ENCODE measurements at regions not wholly inside any gene's neighbourhood (a gene's known extent, or its start where the extent isn't known, plus 50 kb on each side); places are given as distances from the start of the nearest gene placed in this dataset.

DNA sequence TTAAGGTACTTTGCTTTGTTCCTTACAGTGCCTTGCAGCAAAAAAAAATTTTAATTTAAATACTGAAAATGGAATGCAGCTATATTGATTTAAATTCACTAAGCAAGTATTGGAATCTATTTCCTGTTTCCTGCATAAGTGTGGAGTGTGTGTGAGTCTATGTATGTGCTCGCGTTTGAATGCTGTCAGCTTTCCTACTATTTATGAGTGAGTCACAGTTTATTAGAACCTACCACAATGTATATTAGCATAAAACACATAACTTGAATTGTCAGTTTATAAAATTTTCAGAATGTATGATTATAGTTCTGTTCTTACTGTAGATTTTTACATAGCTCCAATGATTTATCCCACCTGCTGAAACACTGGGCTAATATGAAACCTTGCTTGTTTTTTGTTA, 302.1 kb downstream of the NR2F1-AS1 start:
- Histone ChIP-seq H3K36me3 (ENCODE audit: control insufficient read depth in 2 of 2, extremely low read depth in 1 of 2, insufficient read depth in 2 of 2, low read length in 2 of 2) (no peaks in the 10 kb centered on the region), H2AFZ (ENCODE audit: low read depth, low read length) (peak overlapping the region; percentile 22), H3K9ac (replicated peaks; ENCODE audit: extremely low read depth, insufficient read depth, low read length) (no peak overlapping the region), H3K4me2 (ENCODE audit: insufficient read depth, low read length) (peak overlapping the region; percentile 28), H3K4me3 (replicated peaks in 1 of 3; ENCODE audit: insufficient read depth in 1 of 3, low read depth in 1 of 3, low read length in 3 of 3) (no peak overlapping the region), H3K9me1 (replicated peaks; ENCODE audit: control insufficient read depth, extremely low read depth, insufficient read depth, low read length) (no peaks in the 10 kb centered on the region), H3K79me2 (ENCODE audit: control insufficient read depth, insufficient read depth, low read length) (no peaks in the 10 kb centered on the region), H3K9me3 (replicated peaks; ENCODE audit: control insufficient read depth, insufficient read depth, low read length) (no peaks in the 10 kb centered on the region), H3K27ac (ENCODE audit: insufficient read depth, low read depth, low read length) (peak overlapping the region; percentile 23), H3K4me1 (ENCODE audit: control insufficient read depth, extremely low read depth, insufficient read depth, low read length) (peaks cover 30% of the 10 kb centered on the region), H3K27me3 (ENCODE audit: control insufficient read depth in 2 of 2, insufficient read depth in 2 of 2, low read length in 2 of 2) (no peaks in the 10 kb centered on the region), H4K20me1 (replicated peaks; ENCODE audit: control insufficient read depth, extremely low read depth, insufficient read depth, low read length) (no peaks in the 10 kb centered on the region)
- DNase-seq (ENCODE audit: low read depth, low spot score): peak; percentile 73
- intact Hi-C loops (cut with micrococcal nuclease): no loop called here
- peak; percentile 77 for FAIRE-seq
- TF ChIP-seq POLR2AphosphoS5 (IDR thresholded peaks at IDR 0.05; ENCODE audit: insufficient read depth, low read depth, low read length): no peak
- no peak for TF ChIP-seq GATA2 (IDR thresholded peaks at IDR 0.05; ENCODE audit: insufficient read depth, insufficient read length, low read depth, low read length)
- TF ChIP-seq JUN (IDR thresholded peaks at IDR 0.05; ENCODE audit: borderline replicate concordance, insufficient read depth, insufficient read length, low read depth): peak; percentile 48
- peak; percentile 68 for TF ChIP-seq FOS (IDR thresholded peaks at IDR 0.05; ENCODE audit: borderline replicate concordance, insufficient read depth, low read length)
- ChIA-PET CTCF (interaction anchor here (0.7 to 1.7 kb wide), 8 partner anchors 11 to 591 kb away, joined by 3 to 7 read pairs (median 4); no protein-coding TSS in a partner anchor), POLR2A (no interaction called here)
- dilution Hi-C loops (cut with MboI; ENCODE audit: extremely low pct_ligation_motif_present, low sequenced_read_pairs): no loop called here
- no TSS peak for BruUV-seq (replicated peaks)

DNA sequence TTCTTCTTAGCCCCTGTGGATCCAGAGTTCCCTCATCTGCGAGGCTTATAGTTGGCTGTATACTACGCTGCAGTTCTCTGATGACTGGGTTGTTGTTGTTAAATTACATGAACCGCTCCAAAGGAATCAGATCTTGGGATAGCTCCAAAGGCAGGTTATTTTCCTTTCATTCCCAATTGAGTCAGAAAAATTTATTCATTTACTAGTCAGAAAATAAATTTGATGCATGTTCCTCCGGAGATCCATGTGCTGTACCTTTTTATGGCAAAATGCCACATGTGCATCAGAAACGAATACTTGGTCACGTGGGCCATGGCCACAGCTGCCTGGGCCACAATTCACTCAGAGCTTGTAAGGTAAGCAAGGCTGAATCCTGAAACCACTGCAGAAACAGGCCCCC, 304.0 kb downstream of the NR2F1-AS1 start:
- no peak overlapping the region for H3K4me2 ChIP-seq (ENCODE audit: insufficient read depth, low read length)
- H3K36me3 ChIP-seq (ENCODE audit: control insufficient read depth in 2 of 2, extremely low read depth in 1 of 2, insufficient read depth in 2 of 2, low read length in 2 of 2): no peaks in the 10 kb centered on the region
- H3K9ac ChIP-seq (replicated peaks; ENCODE audit: extremely low read depth, insufficient read depth, low read length): no peak overlapping the region
- intact Hi-C loops (cut with micrococcal nuclease) (no loop called here), dilution Hi-C loops (cut with MboI; ENCODE audit: extremely low pct_ligation_motif_present, low sequenced_read_pairs) (no loop called here)
- DNase-seq (ENCODE audit: low read depth, low spot score) (no peak), FAIRE-seq (no peak)
- H3K4me1 ChIP-seq (ENCODE audit: control insufficient read depth, extremely low read depth, insufficient read depth, low read length): peaks cover 41% of the 10 kb centered on the region
- TF ChIP-seq MYC (IDR thresholded peaks at IDR 0.05; ENCODE audit: low read depth, low read length): no peak
- TF ChIP-seq JUN (IDR thresholded peaks at IDR 0.05; ENCODE audit: borderline replicate concordance, insufficient read depth, insufficient read length, low read depth): no peak
- TF ChIP-seq MAX (IDR thresholded peaks at IDR 0.05; ENCODE audit: insufficient read depth, insufficient read length): no peak
- TF ChIP-seq POLR2AphosphoS5 (IDR thresholded peaks at IDR 0.05; ENCODE audit: insufficient read depth, low read depth, low read length): no peak
- TF ChIP-seq FOS (IDR thresholded peaks at IDR 0.05; ENCODE audit: borderline replicate concordance, insufficient read depth, low read length): no peak
- no peak for TF ChIP-seq GATA2 (IDR thresholded peaks at IDR 0.05; ENCODE audit: insufficient read depth, insufficient read length, low read depth, low read length)
- no peak for TF ChIP-seq POLR2A (IDR thresholded peaks at IDR 0.05; ENCODE audit: low read depth, low read length)
- no TSS peak for BruUV-seq (replicated peaks)
- no peaks in the 10 kb centered on the region for H3K27me3 ChIP-seq (ENCODE audit: control insufficient read depth in 2 of 2, insufficient read depth in 2 of 2, low read length in 2 of 2)
- no peak overlapping the region for H2AFZ ChIP-seq (ENCODE audit: low read depth, low read length)
- ChIA-PET CTCF (interaction anchor here (0.7 kb wide), 1 partner anchor 82 kb away, joined by 3 read pairs; no protein-coding TSS in a partner anchor), POLR2A (no interaction called here)
- H3K4me3 ChIP-seq (replicated peaks in 1 of 3; ENCODE audit: insufficient read depth in 1 of 3, low read depth in 1 of 3, low read length in 3 of 3): no peak overlapping the region
- no peaks in the 10 kb centered on the region for H3K79me2 ChIP-seq (ENCODE audit: control insufficient read depth, insufficient read depth, low read length)
- H4K20me1 ChIP-seq (replicated peaks; ENCODE audit: control insufficient read depth, extremely low read depth, insufficient read depth, low read length): no peaks in the 10 kb centered on the region
- no peaks in the 10 kb centered on the region for H3K9me1 ChIP-seq (replicated peaks; ENCODE audit: control insufficient read depth, extremely low read depth, insufficient read depth, low read length)
- H3K27ac ChIP-seq (ENCODE audit: insufficient read depth, low read depth, low read length): no peak overlapping the region
- no peaks in the 10 kb centered on the region for H3K9me3 ChIP-seq (replicated peaks; ENCODE audit: control insufficient read depth, insufficient read depth, low read length)

Measured in endothelial cell of umbilical vein (primary cell).